ENCODE measurements at regions not wholly inside any gene's neighbourhood (a gene's known extent, or its start where the extent isn't known, plus 50 kb on each side); places are given as distances from the start of the nearest gene placed in this dataset.

DNA sequence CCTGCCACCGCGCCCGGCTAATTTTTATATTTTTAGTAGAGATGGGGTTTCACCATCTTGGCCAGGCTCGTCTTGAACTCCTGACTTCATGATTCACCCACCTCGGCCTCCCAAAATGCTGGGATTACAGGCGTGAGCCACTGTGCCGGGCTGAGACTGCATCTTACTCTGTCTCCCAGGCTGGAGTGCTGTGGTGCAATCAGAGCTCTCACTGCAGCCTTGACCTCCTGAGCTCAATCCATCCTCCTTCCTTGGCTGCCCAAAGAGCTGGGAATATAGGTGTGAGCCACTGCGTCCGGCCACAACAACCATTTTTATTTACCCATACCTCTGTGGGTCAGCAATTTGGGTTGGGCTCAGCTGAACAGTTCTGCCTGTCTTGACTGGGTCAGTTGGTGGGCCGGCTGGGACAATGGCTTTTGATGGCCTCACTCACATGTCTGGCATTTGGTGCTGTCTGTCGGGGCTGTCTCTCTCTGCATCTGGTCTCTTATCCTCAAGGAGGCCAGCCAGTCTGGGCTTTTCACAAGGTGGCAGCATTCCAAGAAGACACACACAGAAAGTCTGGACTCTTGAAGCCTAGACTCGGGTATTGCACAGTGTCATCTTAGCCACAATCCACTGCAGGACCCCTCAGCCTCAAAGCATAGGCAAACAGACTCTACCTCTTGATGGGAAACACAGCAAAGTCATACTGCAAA is 116.8 kb upstream of the GATA6 start:
- H3K36me3 Mint-ChIP-seq (ENCODE audit: low read depth): no peaks in the 10 kb centered on the region
- Histone ChIP-seq H3K4me3 (ENCODE audit: low read length) (no peak overlapping the region), H3K9ac (ENCODE audit: extremely low read depth, low read length, poor library complexity, severe bottlenecking) (no peak overlapping the region), H3K36me3 (ENCODE audit: control insufficient read depth, insufficient read depth, low read length) (no peaks in the 10 kb centered on the region), H3K4me1 (ENCODE audit: control insufficient read depth, insufficient read depth, low read length) (peaks cover 15% of the 10 kb centered on the region), H3K27me3 (ENCODE audit: control insufficient read depth, insufficient read depth, low read length, poor library complexity, severe bottlenecking) (no peaks in the 10 kb centered on the region), H3K27ac (ENCODE audit: low read depth, low read length) (no peak overlapping the region), H3K9me3 (ENCODE audit: control insufficient read depth, low read length) (peaks cover 4% of the 10 kb centered on the region)
- TF ChIP-seq, protein P1, sequence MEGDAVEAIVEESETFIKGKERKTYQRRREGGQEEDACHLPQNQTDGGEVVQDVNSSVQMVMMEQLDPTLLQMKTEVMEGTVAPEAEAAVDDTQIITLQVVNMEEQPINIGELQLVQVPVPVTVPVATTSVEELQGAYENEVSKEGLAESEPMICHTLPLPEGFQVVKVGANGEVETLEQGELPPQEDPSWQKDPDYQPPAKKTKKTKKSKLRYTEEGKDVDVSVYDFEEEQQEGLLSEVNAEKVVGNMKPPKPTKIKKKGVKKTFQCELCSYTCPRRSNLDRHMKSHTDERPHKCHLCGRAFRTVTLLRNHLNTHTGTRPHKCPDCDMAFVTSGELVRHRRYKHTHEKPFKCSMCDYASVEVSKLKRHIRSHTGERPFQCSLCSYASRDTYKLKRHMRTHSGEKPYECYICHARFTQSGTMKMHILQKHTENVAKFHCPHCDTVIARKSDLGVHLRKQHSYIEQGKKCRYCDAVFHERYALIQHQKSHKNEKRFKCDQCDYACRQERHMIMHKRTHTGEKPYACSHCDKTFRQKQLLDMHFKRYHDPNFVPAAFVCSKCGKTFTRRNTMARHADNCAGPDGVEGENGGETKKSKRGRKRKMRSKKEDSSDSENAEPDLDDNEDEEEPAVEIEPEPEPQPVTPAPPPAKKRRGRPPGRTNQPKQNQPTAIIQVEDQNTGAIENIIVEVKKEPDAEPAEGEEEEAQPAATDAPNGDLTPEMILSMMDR (conservative IDR thresholded peaks at IDR 0.05): no peak
- peaks cover 35% of the 10 kb centered on the region for H3K4me1 Mint-ChIP-seq
- H3K27ac Mint-ChIP-seq: no peak overlapping the region
- peaks cover under 1% of the 10 kb centered on the region for H3K27me3 Mint-ChIP-seq (ENCODE audit: insufficient read depth)
- no peaks in the 10 kb centered on the region for H3K9me3 Mint-ChIP-seq
- WGBS, 2 experiments (ENCODE audit: insufficient coverage in 1 of 2, insufficient read length in 1 of 2): 92 to 93% methylated on average over 11 to 12 of the region's 12 CpGs
- no peak overlapping the region for H3K4me3 Mint-ChIP-seq
- peak; percentile 57 for DNase-seq

DNA sequence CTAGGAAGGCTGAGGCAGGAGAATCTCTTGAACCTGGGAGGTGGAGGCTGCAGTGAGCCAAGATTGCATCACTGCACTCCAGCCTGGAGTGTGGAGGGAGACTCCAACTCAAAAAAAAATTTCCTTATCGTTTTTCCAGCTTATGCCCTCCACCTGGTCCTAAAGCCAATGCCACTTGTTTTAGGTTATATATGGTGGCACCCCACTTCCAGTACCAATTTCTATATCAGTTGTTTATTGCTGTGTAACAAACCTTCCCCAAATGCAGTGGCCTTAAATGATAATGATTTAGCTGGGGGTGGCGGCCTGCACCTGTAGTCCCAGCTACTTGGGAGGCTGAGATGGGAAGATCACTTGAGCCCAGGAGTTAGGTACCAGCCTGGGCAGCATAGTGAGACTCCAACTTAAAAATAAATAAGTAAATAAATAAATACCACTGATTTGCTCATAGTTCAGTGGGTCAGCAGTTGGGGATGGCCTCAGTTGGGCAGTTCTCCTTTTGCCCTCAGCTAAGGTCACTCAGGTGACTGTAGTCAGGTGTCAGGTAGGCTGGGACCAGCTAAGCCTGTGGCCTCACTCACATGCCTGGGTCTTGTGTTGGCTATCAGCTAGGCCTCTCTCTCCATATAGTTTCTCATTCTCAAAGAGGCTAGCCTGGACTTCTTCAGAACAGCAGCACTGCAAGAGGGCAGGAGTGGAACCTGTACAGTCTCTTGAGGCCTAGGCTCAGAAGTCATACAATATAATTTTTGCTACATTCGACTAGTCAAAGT is 113.7 kb upstream of the GATA6 start:
- peaks cover 6% of the 10 kb centered on the region for H3K4me1 ChIP-seq (ENCODE audit: control insufficient read depth, insufficient read depth, low read length)
- H3K4me3 ChIP-seq (ENCODE audit: low read length): no peak overlapping the region
- no peak overlapping the region for H3K27ac Mint-ChIP-seq
- H3K36me3 Mint-ChIP-seq (ENCODE audit: low read depth): no peaks in the 10 kb centered on the region
- no peaks in the 10 kb centered on the region for H3K9me3 Mint-ChIP-seq
- H3K4me3 Mint-ChIP-seq: no peak overlapping the region
- no peaks in the 10 kb centered on the region for H3K36me3 ChIP-seq (ENCODE audit: control insufficient read depth, insufficient read depth, low read length)
- DNase-seq: no peak
- peaks cover 28% of the 10 kb centered on the region for H3K4me1 Mint-ChIP-seq
- H3K27me3 ChIP-seq (ENCODE audit: control insufficient read depth, insufficient read depth, low read length, poor library complexity, severe bottlenecking): no peaks in the 10 kb centered on the region
- H3K9ac ChIP-seq (ENCODE audit: extremely low read depth, low read length, poor library complexity, severe bottlenecking): no peak overlapping the region
- no peaks in the 10 kb centered on the region for H3K27me3 Mint-ChIP-seq (ENCODE audit: insufficient read depth)
- H3K9me3 ChIP-seq (ENCODE audit: control insufficient read depth, low read length): peaks cover 4% of the 10 kb centered on the region
- 95% methylated on average over 3 of the region's 3 CpGs; no CpG with 5 or more reads in 1 of the 2 experiments for WGBS, 2 experiments (ENCODE audit: insufficient coverage in 1 of 2, insufficient read length in 1 of 2)
- TF ChIP-seq, protein P1 (conservative IDR thresholded peaks at IDR 0.05): no peak
- no peak overlapping the region for H3K27ac ChIP-seq (ENCODE audit: low read depth, low read length)

DNA sequence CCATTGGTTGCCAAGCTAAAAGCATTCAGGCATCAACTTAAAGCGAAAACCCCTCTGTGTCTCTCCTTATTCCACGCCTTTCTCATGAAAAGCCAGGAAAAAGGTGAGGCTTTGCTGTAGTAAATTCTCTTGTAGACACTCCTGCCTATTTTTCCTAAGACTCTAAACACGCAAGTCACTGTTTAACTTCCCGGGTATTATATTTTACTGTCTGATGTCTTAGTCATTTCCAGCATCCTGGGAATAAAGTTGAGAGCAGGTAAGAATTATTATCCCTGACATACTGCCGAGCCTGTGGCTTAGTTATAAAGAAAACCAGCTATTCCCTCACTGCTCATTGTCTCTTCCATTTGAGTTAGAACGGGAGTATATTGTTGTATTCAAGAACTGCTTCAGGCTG is 112.4 kb upstream of the GATA6 start:
- no peaks in the 10 kb centered on the region for H3K36me3 ChIP-seq (ENCODE audit: control insufficient read depth, insufficient read depth, low read length)
- no peak overlapping the region for H3K27ac ChIP-seq (ENCODE audit: low read depth, low read length)
- Mint-ChIP-seq H3K27me3 (ENCODE audit: insufficient read depth) (no peaks in the 10 kb centered on the region), H3K4me3 (no peak overlapping the region), H3K36me3 (ENCODE audit: low read depth) (no peaks in the 10 kb centered on the region), H3K27ac (no peak overlapping the region), H3K4me1 (peaks cover 27% of the 10 kb centered on the region), H3K9me3 (no peaks in the 10 kb centered on the region)
- H3K9me3 ChIP-seq (ENCODE audit: control insufficient read depth, low read length): peaks cover 4% of the 10 kb centered on the region
- TF ChIP-seq, protein P1 (conservative IDR thresholded peaks at IDR 0.05): no peak
- no peaks in the 10 kb centered on the region for H3K27me3 ChIP-seq (ENCODE audit: control insufficient read depth, insufficient read depth, low read length, poor library complexity, severe bottlenecking)
- H3K9ac ChIP-seq (ENCODE audit: extremely low read depth, low read length, poor library complexity, severe bottlenecking): no peak overlapping the region
- peaks cover 11% of the 10 kb centered on the region for H3K4me1 ChIP-seq (ENCODE audit: control insufficient read depth, insufficient read depth, low read length)
- WGBS, 2 experiments (ENCODE audit: insufficient coverage in 1 of 2, insufficient read length in 1 of 2): 94 to 100% methylated on average over 4 to 6 of the region's 6 CpGs
- DNase-seq: no peak
- H3K4me3 ChIP-seq (ENCODE audit: low read length): no peak overlapping the region

Data from endodermal cell (in vitro differentiated cells).